ENCODE measurements at regions not wholly inside any gene's neighbourhood (a gene's known extent, or its start where the extent isn't known, plus 50 kb on each side); places are given as distances from the start of the nearest gene placed in this dataset.
"Not testable (repeated sequence)": the region's sequence is repeated elsewhere in the genome, so short reads cannot be mapped to it uniquely, and the experiment has no call there.

GRCh38 chr1:149368337-149368736 is 106.5 kb upstream of the NBPF19 start:
- dilution Hi-C loops (cut with MboI; ENCODE audit: extremely low pct_ligation_motif_present, low sequenced_read_pairs); CTCF ChIA-PET: not testable (repeated sequence)

GRCh38 chr1:149369081-149369480 is 105.8 kb upstream of the NBPF19 start:
- H3K27ac ChIP-seq (ENCODE audit: insufficient read depth, low read depth, low read length); H3K9me1 ChIP-seq (replicated peaks; ENCODE audit: control insufficient read depth, extremely low read depth, insufficient read depth, low read length); H3K27me3 ChIP-seq (ENCODE audit: control insufficient read depth in 2 of 2, insufficient read depth in 2 of 2, low read length in 2 of 2); H3K79me2 ChIP-seq (ENCODE audit: control insufficient read depth, insufficient read depth, low read length); H3K4me2 ChIP-seq (ENCODE audit: insufficient read depth, low read length); dilution Hi-C loops (cut with MboI; ENCODE audit: extremely low pct_ligation_motif_present, low sequenced_read_pairs); BruUV-seq (replicated peaks); H3K36me3 ChIP-seq (ENCODE audit: control insufficient read depth in 2 of 2, extremely low read depth in 1 of 2, insufficient read depth in 2 of 2, low read length in 2 of 2); H3K9ac ChIP-seq (replicated peaks; ENCODE audit: extremely low read depth, insufficient read depth, low read length); H2AFZ ChIP-seq (ENCODE audit: low read depth, low read length); POLR2A ChIA-PET; intact Hi-C loops (cut with micrococcal nuclease); H4K20me1 ChIP-seq (replicated peaks; ENCODE audit: control insufficient read depth, extremely low read depth, insufficient read depth, low read length); FAIRE-seq; H3K4me1 ChIP-seq (ENCODE audit: control insufficient read depth, extremely low read depth, insufficient read depth, low read length); DNase-seq (ENCODE audit: low read depth, low spot score); CTCF ChIA-PET; H3K4me3 ChIP-seq (replicated peaks in 1 of 3; ENCODE audit: insufficient read depth in 1 of 3, low read depth in 1 of 3, low read length in 3 of 3); H3K9me3 ChIP-seq (replicated peaks; ENCODE audit: control insufficient read depth, insufficient read depth, low read length): not testable (repeated sequence)

More at GRCh38 chr1:149368337-149368736, 106.5 kb upstream of the NBPF19 start:
- H3K4me3 ChIP-seq (replicated peaks in 1 of 3; ENCODE audit: insufficient read depth in 1 of 3, low read depth in 1 of 3, low read length in 3 of 3); H3K9me1 ChIP-seq (replicated peaks; ENCODE audit: control insufficient read depth, extremely low read depth, insufficient read depth, low read length); H3K27me3 ChIP-seq (ENCODE audit: control insufficient read depth in 2 of 2, insufficient read depth in 2 of 2, low read length in 2 of 2); H4K20me1 ChIP-seq (replicated peaks; ENCODE audit: control insufficient read depth, extremely low read depth, insufficient read depth, low read length); H3K9me3 ChIP-seq (replicated peaks; ENCODE audit: control insufficient read depth, insufficient read depth, low read length); H3K9ac ChIP-seq (replicated peaks; ENCODE audit: extremely low read depth, insufficient read depth, low read length); POLR2A ChIA-PET; H3K79me2 ChIP-seq (ENCODE audit: control insufficient read depth, insufficient read depth, low read length); H3K4me1 ChIP-seq (ENCODE audit: control insufficient read depth, extremely low read depth, insufficient read depth, low read length); H2AFZ ChIP-seq (ENCODE audit: low read depth, low read length); DNase-seq (ENCODE audit: low read depth, low spot score); H3K36me3 ChIP-seq (ENCODE audit: control insufficient read depth in 2 of 2, extremely low read depth in 1 of 2, insufficient read depth in 2 of 2, low read length in 2 of 2); H3K27ac ChIP-seq (ENCODE audit: insufficient read depth, low read depth, low read length); H3K4me2 ChIP-seq (ENCODE audit: insufficient read depth, low read length); FAIRE-seq; intact Hi-C loops (cut with micrococcal nuclease); BruUV-seq (replicated peaks): not testable (repeated sequence)

- not testable (repeated sequence) for H3K36me3 ChIP-seq (ENCODE audit: control insufficient read depth in 2 of 2, extremely low read depth in 1 of 2, insufficient read depth in 2 of 2, low read length in 2 of 2)
Observed at GRCh38 chr1:149371955-149372354, 102.9 kb upstream of the NBPF19 start.

GRCh38 chr1:149378462-149378861 is 96.4 kb upstream of the NBPF19 start:
- H3K27ac ChIP-seq (ENCODE audit: insufficient read depth, low read depth, low read length); H3K9ac ChIP-seq (replicated peaks; ENCODE audit: extremely low read depth, insufficient read depth, low read length); FAIRE-seq; dilution Hi-C loops (cut with MboI; ENCODE audit: extremely low pct_ligation_motif_present, low sequenced_read_pairs); H4K20me1 ChIP-seq (replicated peaks; ENCODE audit: control insufficient read depth, extremely low read depth, insufficient read depth, low read length); H3K27me3 ChIP-seq (ENCODE audit: control insufficient read depth in 2 of 2, insufficient read depth in 2 of 2, low read length in 2 of 2); H3K4me2 ChIP-seq (ENCODE audit: insufficient read depth, low read length); intact Hi-C loops (cut with micrococcal nuclease); H3K4me1 ChIP-seq (ENCODE audit: control insufficient read depth, extremely low read depth, insufficient read depth, low read length); DNase-seq (ENCODE audit: low read depth, low spot score); H3K79me2 ChIP-seq (ENCODE audit: control insufficient read depth, insufficient read depth, low read length); H3K36me3 ChIP-seq (ENCODE audit: control insufficient read depth in 2 of 2, extremely low read depth in 1 of 2, insufficient read depth in 2 of 2, low read length in 2 of 2); H2AFZ ChIP-seq (ENCODE audit: low read depth, low read length); CTCF ChIA-PET; H3K9me3 ChIP-seq (replicated peaks; ENCODE audit: control insufficient read depth, insufficient read depth, low read length); BruUV-seq (replicated peaks); H3K4me3 ChIP-seq (replicated peaks in 1 of 3; ENCODE audit: insufficient read depth in 1 of 3, low read depth in 1 of 3, low read length in 3 of 3); POLR2A ChIA-PET; H3K9me1 ChIP-seq (replicated peaks; ENCODE audit: control insufficient read depth, extremely low read depth, insufficient read depth, low read length): not testable (repeated sequence)

More at GRCh38 chr1:149371955-149372354, 102.9 kb upstream of the NBPF19 start:
- H4K20me1 ChIP-seq (replicated peaks; ENCODE audit: control insufficient read depth, extremely low read depth, insufficient read depth, low read length); intact Hi-C loops (cut with micrococcal nuclease); H3K79me2 ChIP-seq (ENCODE audit: control insufficient read depth, insufficient read depth, low read length); H3K27ac ChIP-seq (ENCODE audit: insufficient read depth, low read depth, low read length); H3K9ac ChIP-seq (replicated peaks; ENCODE audit: extremely low read depth, insufficient read depth, low read length); BruUV-seq (replicated peaks); H3K4me2 ChIP-seq (ENCODE audit: insufficient read depth, low read length); POLR2A ChIA-PET; H2AFZ ChIP-seq (ENCODE audit: low read depth, low read length); dilution Hi-C loops (cut with MboI; ENCODE audit: extremely low pct_ligation_motif_present, low sequenced_read_pairs); H3K9me1 ChIP-seq (replicated peaks; ENCODE audit: control insufficient read depth, extremely low read depth, insufficient read depth, low read length); H3K9me3 ChIP-seq (replicated peaks; ENCODE audit: control insufficient read depth, insufficient read depth, low read length); FAIRE-seq; CTCF ChIA-PET; H3K4me1 ChIP-seq (ENCODE audit: control insufficient read depth, extremely low read depth, insufficient read depth, low read length); DNase-seq (ENCODE audit: low read depth, low spot score); H3K4me3 ChIP-seq (replicated peaks in 1 of 3; ENCODE audit: insufficient read depth in 1 of 3, low read depth in 1 of 3, low read length in 3 of 3); H3K27me3 ChIP-seq (ENCODE audit: control insufficient read depth in 2 of 2, insufficient read depth in 2 of 2, low read length in 2 of 2): not testable (repeated sequence)

Measured in endothelial cell of umbilical vein (primary cell).